ENCODE measurements at regions not wholly inside any gene's neighbourhood (a gene's known extent, or its start where the extent isn't known, plus 50 kb on each side); places are given as distances from the start of the nearest gene placed in this dataset.

DNA sequence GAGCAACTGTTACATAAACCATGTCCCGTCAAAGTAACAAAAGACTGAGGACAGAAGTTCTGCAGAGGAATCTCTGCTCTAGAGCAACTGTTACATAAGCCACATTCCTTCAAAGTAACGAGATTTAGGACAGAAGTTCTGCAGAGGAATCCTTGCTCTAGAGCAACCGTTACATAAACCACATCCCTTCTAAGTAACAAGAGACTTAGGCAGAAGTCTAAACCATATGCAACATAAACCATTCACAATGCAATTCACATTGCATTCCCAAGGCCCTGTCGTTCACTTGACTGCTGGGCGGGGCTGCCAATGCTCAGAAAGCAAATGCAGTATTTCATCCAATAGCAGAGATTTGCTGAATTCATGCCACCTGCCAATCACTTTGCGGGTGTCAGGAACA is 124.4 kb upstream of the PUDP start:
- Histone ChIP-seq H3K4me2 (ENCODE audit: low read length) (no peak overlapping the region), H3K4ac (ENCODE audit: low read depth, low read length) (no peak overlapping the region), H4K5ac (ENCODE audit: low read length) (no peak overlapping the region), H3K18ac (ENCODE audit: low read length) (no peak overlapping the region), H4K8ac (ENCODE audit: low read depth, low read length) (no peak overlapping the region), H3K4me1 (ENCODE audit: control insufficient read depth, low read depth, low read length) (no peaks in the 10 kb centered on the region), H3K56ac (ENCODE audit: low read length) (no peak overlapping the region), H3K36me3 (ENCODE audit: control insufficient read depth, insufficient read depth, low read length) (no peaks in the 10 kb centered on the region), H3K79me1 (ENCODE audit: low read length) (no peaks in the 10 kb centered on the region), H3K9ac (ENCODE audit: low read length) (no peak overlapping the region), H3K4me3 (ENCODE audit: low read length) (no peak overlapping the region), H3K27me3 (ENCODE audit: insufficient read depth, low read length, poor library complexity) (no peaks in the 10 kb centered on the region), H3K23ac (ENCODE audit: low read length) (no peak overlapping the region), H3K79me2 (ENCODE audit: control insufficient read depth, insufficient read depth, low read length) (no peaks in the 10 kb centered on the region), H2AK5ac (ENCODE audit: low read length) (no peak overlapping the region), H2BK5ac (ENCODE audit: low read length) (no peak overlapping the region), H3K27ac (ENCODE audit: low read depth, low read length) (no peak overlapping the region), H2BK15ac (replicated peaks; ENCODE audit: low read depth) (no peak overlapping the region), H2BK120ac (ENCODE audit: low read depth, low read length) (no peak overlapping the region)
- DNase-seq: peak; percentile 1
- WGBS (ENCODE audit: extremely low coverage, insufficient coverage, low lambda C conversion rate): no CpG with 5 or more reads among the region's 6 CpGs

GRCh38 chrX:7270933-7271332 is 123.0 kb upstream of the PUDP start:
- no peak overlapping the region for H2AK5ac ChIP-seq (ENCODE audit: low read length)
- H3K36me3 ChIP-seq (ENCODE audit: control insufficient read depth, insufficient read depth, low read length): no peaks in the 10 kb centered on the region
- H2BK120ac ChIP-seq (ENCODE audit: low read depth, low read length): no peak overlapping the region
- H2BK15ac ChIP-seq (replicated peaks; ENCODE audit: low read depth): no peak overlapping the region
- no peak overlapping the region for H2BK5ac ChIP-seq (ENCODE audit: low read length)
- no peaks in the 10 kb centered on the region for H3K79me1 ChIP-seq (ENCODE audit: low read length)
- no CpG with 5 or more reads among the region's 3 CpGs for WGBS (ENCODE audit: extremely low coverage, insufficient coverage, low lambda C conversion rate)
- H3K23ac ChIP-seq (ENCODE audit: low read length): no peak overlapping the region
- no peak for DNase-seq
- no peak overlapping the region for H3K56ac ChIP-seq (ENCODE audit: low read length)
- H3K4me2 ChIP-seq (ENCODE audit: low read length): no peak overlapping the region
- no peak overlapping the region for H3K4ac ChIP-seq (ENCODE audit: low read depth, low read length)
- no peak overlapping the region for H3K9ac ChIP-seq (ENCODE audit: low read length)
- H3K79me2 ChIP-seq (ENCODE audit: control insufficient read depth, insufficient read depth, low read length): no peaks in the 10 kb centered on the region
- no peaks in the 10 kb centered on the region for H3K27me3 ChIP-seq (ENCODE audit: insufficient read depth, low read length, poor library complexity)
- H3K27ac ChIP-seq (ENCODE audit: low read depth, low read length): no peak overlapping the region
- no peak overlapping the region for H3K4me3 ChIP-seq (ENCODE audit: low read length)
- H3K4me1 ChIP-seq (ENCODE audit: control insufficient read depth, low read depth, low read length): no peaks in the 10 kb centered on the region
- no peak overlapping the region for H4K8ac ChIP-seq (ENCODE audit: low read depth, low read length)
- no peak overlapping the region for H3K18ac ChIP-seq (ENCODE audit: low read length)
- H4K5ac ChIP-seq (ENCODE audit: low read length): no peak overlapping the region

GRCh38 chrX:7269991-7270390 is 122.0 kb upstream of the PUDP start:
- DNase-seq: no peak
- Histone ChIP-seq H3K4me3 (ENCODE audit: low read length) (no peak overlapping the region), H2BK5ac (ENCODE audit: low read length) (no peak overlapping the region), H3K79me1 (ENCODE audit: low read length) (no peaks in the 10 kb centered on the region), H3K4ac (ENCODE audit: low read depth, low read length) (no peak overlapping the region), H3K56ac (ENCODE audit: low read length) (no peak overlapping the region), H3K4me2 (ENCODE audit: low read length) (no peak overlapping the region), H3K18ac (ENCODE audit: low read length) (no peak overlapping the region), H2BK15ac (replicated peaks; ENCODE audit: low read depth) (no peak overlapping the region), H3K36me3 (ENCODE audit: control insufficient read depth, insufficient read depth, low read length) (no peaks in the 10 kb centered on the region), H3K27me3 (ENCODE audit: insufficient read depth, low read length, poor library complexity) (no peaks in the 10 kb centered on the region), H4K5ac (ENCODE audit: low read length) (no peak overlapping the region), H3K79me2 (ENCODE audit: control insufficient read depth, insufficient read depth, low read length) (no peaks in the 10 kb centered on the region), H3K23ac (ENCODE audit: low read length) (no peak overlapping the region), H4K8ac (ENCODE audit: low read depth, low read length) (no peak overlapping the region), H2BK120ac (ENCODE audit: low read depth, low read length) (no peak overlapping the region), H3K4me1 (ENCODE audit: control insufficient read depth, low read depth, low read length) (no peaks in the 10 kb centered on the region), H3K27ac (ENCODE audit: low read depth, low read length) (no peak overlapping the region), H2AK5ac (ENCODE audit: low read length) (no peak overlapping the region), H3K9ac (ENCODE audit: low read length) (no peak overlapping the region)
- no CpG with 5 or more reads among the region's 3 CpGs for WGBS (ENCODE audit: extremely low coverage, insufficient coverage, low lambda C conversion rate)

GRCh38 chrX:7269589-7269988 is 121.6 kb upstream of the PUDP start:
- no peak overlapping the region for H4K5ac ChIP-seq (ENCODE audit: low read length)
- H3K9ac ChIP-seq (ENCODE audit: low read length): no peak overlapping the region
- H3K4me1 ChIP-seq (ENCODE audit: control insufficient read depth, low read depth, low read length): no peaks in the 10 kb centered on the region
- no peak overlapping the region for H3K4ac ChIP-seq (ENCODE audit: low read depth, low read length)
- no peak for DNase-seq
- no peak overlapping the region for H2BK120ac ChIP-seq (ENCODE audit: low read depth, low read length)
- no peak overlapping the region for H3K27ac ChIP-seq (ENCODE audit: low read depth, low read length)
- no peak overlapping the region for H2AK5ac ChIP-seq (ENCODE audit: low read length)
- no CpG with 5 or more reads among the region's 5 CpGs for WGBS (ENCODE audit: extremely low coverage, insufficient coverage, low lambda C conversion rate)
- no peak overlapping the region for H2BK15ac ChIP-seq (replicated peaks; ENCODE audit: low read depth)
- H2BK5ac ChIP-seq (ENCODE audit: low read length): no peak overlapping the region
- no peaks in the 10 kb centered on the region for H3K79me2 ChIP-seq (ENCODE audit: control insufficient read depth, insufficient read depth, low read length)
- H3K36me3 ChIP-seq (ENCODE audit: control insufficient read depth, insufficient read depth, low read length): no peaks in the 10 kb centered on the region
- no peaks in the 10 kb centered on the region for H3K27me3 ChIP-seq (ENCODE audit: insufficient read depth, low read length, poor library complexity)
- H3K4me3 ChIP-seq (ENCODE audit: low read length): no peak overlapping the region
- H3K56ac ChIP-seq (ENCODE audit: low read length): no peak overlapping the region
- H3K79me1 ChIP-seq (ENCODE audit: low read length): no peaks in the 10 kb centered on the region
- no peak overlapping the region for H3K18ac ChIP-seq (ENCODE audit: low read length)
- no peak overlapping the region for H3K4me2 ChIP-seq (ENCODE audit: low read length)
- H3K23ac ChIP-seq (ENCODE audit: low read length): no peak overlapping the region
- H4K8ac ChIP-seq (ENCODE audit: low read depth, low read length): no peak overlapping the region

GRCh38 chrX:7266288-7266687 is 118.3 kb upstream of the PUDP start:
- H3K36me3 ChIP-seq (ENCODE audit: control insufficient read depth, insufficient read depth, low read length): no peaks in the 10 kb centered on the region
- H3K4me3 ChIP-seq (ENCODE audit: low read length): no peak overlapping the region
- no peak for DNase-seq
- no CpG with 5 or more reads among the region's 1 CpG for WGBS (ENCODE audit: extremely low coverage, insufficient coverage, low lambda C conversion rate)
- no peak overlapping the region for H3K56ac ChIP-seq (ENCODE audit: low read length)
- H4K5ac ChIP-seq (ENCODE audit: low read length): no peak overlapping the region
- no peaks in the 10 kb centered on the region for H3K79me2 ChIP-seq (ENCODE audit: control insufficient read depth, insufficient read depth, low read length)
- H3K23ac ChIP-seq (ENCODE audit: low read length): no peak overlapping the region
- H3K18ac ChIP-seq (ENCODE audit: low read length): no peak overlapping the region
- no peak overlapping the region for H2AK5ac ChIP-seq (ENCODE audit: low read length)
- no peak overlapping the region for H3K4me2 ChIP-seq (ENCODE audit: low read length)
- H3K79me1 ChIP-seq (ENCODE audit: low read length): no peaks in the 10 kb centered on the region
- no peak overlapping the region for H2BK120ac ChIP-seq (ENCODE audit: low read depth, low read length)
- no peaks in the 10 kb centered on the region for H3K27me3 ChIP-seq (ENCODE audit: insufficient read depth, low read length, poor library complexity)
- no peaks in the 10 kb centered on the region for H3K4me1 ChIP-seq (ENCODE audit: control insufficient read depth, low read depth, low read length)
- H3K27ac ChIP-seq (ENCODE audit: low read depth, low read length): no peak overlapping the region
- no peak overlapping the region for H3K9ac ChIP-seq (ENCODE audit: low read length)
- no peak overlapping the region for H2BK5ac ChIP-seq (ENCODE audit: low read length)
- H3K4ac ChIP-seq (ENCODE audit: low read depth, low read length): no peak overlapping the region
- no peak overlapping the region for H4K8ac ChIP-seq (ENCODE audit: low read depth, low read length)
- H2BK15ac ChIP-seq (replicated peaks; ENCODE audit: low read depth): no peak overlapping the region

- no peaks in the 10 kb centered on the region for H3K27me3 ChIP-seq (ENCODE audit: insufficient read depth, low read length, poor library complexity)
- no peak overlapping the region for H4K5ac ChIP-seq (ENCODE audit: low read length)
- no peak overlapping the region for H3K9ac ChIP-seq (ENCODE audit: low read length)
- no peak overlapping the region for H3K23ac ChIP-seq (ENCODE audit: low read length)
- no peak overlapping the region for H3K4me2 ChIP-seq (ENCODE audit: low read length)
- H3K4ac ChIP-seq (ENCODE audit: low read depth, low read length): no peak overlapping the region
- DNase-seq: no peak
- H3K18ac ChIP-seq (ENCODE audit: low read length): no peak overlapping the region
- H3K4me3 ChIP-seq (ENCODE audit: low read length): no peak overlapping the region
- H3K36me3 ChIP-seq (ENCODE audit: control insufficient read depth, insufficient read depth, low read length): no peaks in the 10 kb centered on the region
- H3K4me1 ChIP-seq (ENCODE audit: control insufficient read depth, low read depth, low read length): no peaks in the 10 kb centered on the region
- no peak overlapping the region for H2AK5ac ChIP-seq (ENCODE audit: low read length)
- H2BK120ac ChIP-seq (ENCODE audit: low read depth, low read length): no peak overlapping the region
- H4K8ac ChIP-seq (ENCODE audit: low read depth, low read length): no peak overlapping the region
- no CpG with 5 or more reads among the region's 2 CpGs for WGBS (ENCODE audit: extremely low coverage, insufficient coverage, low lambda C conversion rate)
- H3K79me1 ChIP-seq (ENCODE audit: low read length): no peaks in the 10 kb centered on the region
- no peaks in the 10 kb centered on the region for H3K79me2 ChIP-seq (ENCODE audit: control insufficient read depth, insufficient read depth, low read length)
- no peak overlapping the region for H2BK15ac ChIP-seq (replicated peaks; ENCODE audit: low read depth)
- H3K56ac ChIP-seq (ENCODE audit: low read length): no peak overlapping the region
- no peak overlapping the region for H3K27ac ChIP-seq (ENCODE audit: low read depth, low read length)
- H2BK5ac ChIP-seq (ENCODE audit: low read length): no peak overlapping the region
These were observed 116.4 kb upstream of the PUDP start for GRCh38 chrX:7264399-7264798.

Data from mesendoderm (in vitro differentiated cells).